SU-DHL-6 (cell line): ENCODE measurements at regions not wholly inside any gene's neighbourhood (a gene's known extent, or its start where the extent isn't known, plus 50 kb on each side); places are given as distances from the start of the nearest gene placed in this dataset.

ENCODE experiments used
- H2AFZ ChIP-seq: fragments of 200-600 bp; sonication (generic); 2 replicates; pipeline ENCODE4 v1.6.1; 2014; ENCODE audit warnings: low read depth, mild to moderate bottlenecking, moderate library complexity, mixed read lengths, antibody characterized with exemption, low read length; ENCODE audit not compliant: severe bottlenecking
- H3F3A ChIP-seq: fragments of 200-600 bp; shearing (Covaris generic); 2 replicates; pipeline ENCODE4 v1.6.0; 2016; ENCODE audit warnings: antibody characterized with exemption, mild to moderate bottlenecking; ENCODE audit not compliant: insufficient read depth
- H3K27ac ChIP-seq: fragments of 200-600 bp; sonication (generic); 2 replicates; pipeline ENCODE4 v1.5.1; 2016; ENCODE audit warnings: low read depth, mild to moderate bottlenecking, low read length, moderate library complexity, mixed read lengths
- H3K27me3 ChIP-seq: fragments of 200-600 bp; sonication (generic), shearing (Covaris generic); 2 replicates; pipeline ENCODE4 v1.6.0; 2014; ENCODE audit warnings: mild to moderate bottlenecking, low read length
- H3K36me3 ChIP-seq: fragments of 200-600 bp; sonication (generic); 2 replicates; pipeline ENCODE4 v1.6.1; 2014; ENCODE audit warnings: mild to moderate bottlenecking, low read length, mixed read lengths
- H3K4me2 ChIP-seq: fragments of 300-600, 200-600 bp; shearing (Covaris generic), sonication (generic); 2 replicates; pipeline ENCODE4 v1.6.0; 2014; ENCODE audit warnings: low read length, low read depth, mild to moderate bottlenecking; ENCODE audit not compliant: poor library complexity, severe bottlenecking
- H3K4me3 ChIP-seq: fragments of 200-600 bp; sonication (generic); 2 replicates; pipeline ENCODE4 v1.5.1; 2014; ENCODE audit warnings: antibody characterized with exemption, low read length, mild to moderate bottlenecking, mixed read lengths; ENCODE audit not compliant: insufficient read depth, poor library complexity, severe bottlenecking
- H3K79me2 ChIP-seq: fragments of 200-600 bp; sonication (generic); 2 replicates; pipeline ENCODE4 v1.6.1; 2014; ENCODE audit warnings: mild to moderate bottlenecking, low read length, moderate library complexity; ENCODE audit not compliant: insufficient read depth
- H3K9ac ChIP-seq: fragments of 200-600 bp; sonication (generic); 2 replicates; pipeline ENCODE4 v1.7.0; 2014; ENCODE audit warnings: mild to moderate bottlenecking, low read length
- H3K9me2 ChIP-seq: fragments of 200-600 bp; sonication (generic); replicated peaks from 2 replicates; pipeline ENCODE4 v1.6.1; 2014; ENCODE audit warnings: low read length; ENCODE audit not compliant: insufficient read depth
- H3K9me3 ChIP-seq: fragments of 200-600 bp; sonication (generic); 2 replicates; pipeline ENCODE4 v1.6.1; 2014; ENCODE audit warnings: low read length, mixed read lengths; ENCODE audit not compliant: insufficient read depth
- H4K20me1 ChIP-seq: fragments of 200-600 bp; sonication (generic); 2 replicates; pipeline ENCODE4 v1.6.1; 2014; ENCODE audit warnings: low read depth, mild to moderate bottlenecking, antibody characterized with exemption, low read length, moderate library complexity, mixed read lengths
- CTCF ChIP-seq: fragments of 200-600 bp; sonication (generic); IDR thresholded peaks from one replicate; pipeline ENCODE4 v1.5.1; 2017; ENCODE audit warnings: antibody characterized with exemption, mild to moderate bottlenecking, low read length, moderate library complexity; ENCODE audit not compliant: insufficient read depth, poor library complexity, severe bottlenecking
- EZH2phosphoT487 ChIP-seq: fragments of 200-600 bp; sonication (generic), shearing (Covaris generic); conservative IDR thresholded peaks from 2 replicates; pipeline ENCODE4 v1.6.1; 2018; ENCODE audit warnings: mild to moderate bottlenecking, antibody characterized with exemption, low read length, moderate library complexity, mixed read lengths

GRCh38 chr10:26952094-26952493 is 91.3 kb upstream of the ABI1 start:
- Histone ChIP-seq H4K20me1 (no peaks in the 10 kb centered on the region), H3K79me2 (no peaks in the 10 kb centered on the region), H3K4me3 (no peak overlapping the region), H3K4me2 (no peak overlapping the region), H3K9ac (no peak overlapping the region), H2AFZ (no peak overlapping the region), H3K9me2 (no peaks in the 10 kb centered on the region), H3K27me3 (no peaks in the 10 kb centered on the region), H3K9me3 (no peaks in the 10 kb centered on the region), H3K27ac (no peak overlapping the region), H3K36me3 (no peaks in the 10 kb centered on the region), H3F3A (no peaks in the 10 kb centered on the region)
- TF ChIP-seq EZH2phosphoT487 (no peak), CTCF (no peak)

- Histone ChIP-seq H3K79me2 (no peaks in the 10 kb centered on the region), H3K4me2 (no peak overlapping the region), H3K27ac (no peak overlapping the region), H3K4me3 (no peak overlapping the region), H3K9ac (no peak overlapping the region), H3K9me3 (no peaks in the 10 kb centered on the region), H4K20me1 (no peaks in the 10 kb centered on the region), H2AFZ (no peak overlapping the region), H3K9me2 (no peaks in the 10 kb centered on the region), H3K36me3 (no peaks in the 10 kb centered on the region), H3F3A (no peaks in the 10 kb centered on the region), H3K27me3 (no peaks in the 10 kb centered on the region)
- no peak for TF ChIP-seq EZH2phosphoT487
- TF ChIP-seq CTCF = no peak
These were observed 90.9 kb upstream of the ABI1 start for GRCh38 chr10:26951650-26952049.

- H3K27me3 ChIP-seq = no peaks in the 10 kb centered on the region
- no peaks in the 10 kb centered on the region for H3K79me2 ChIP-seq
- TF ChIP-seq CTCF (no peak), EZH2phosphoT487 (no peak)
- H3K4me3 ChIP-seq = no peak overlapping the region
- no peaks in the 10 kb centered on the region for H3K36me3 ChIP-seq
- no peaks in the 10 kb centered on the region for H3F3A ChIP-seq
- no peak overlapping the region for H2AFZ ChIP-seq
- no peaks in the 10 kb centered on the region for H3K9me3 ChIP-seq
- no peaks in the 10 kb centered on the region for H3K9me2 ChIP-seq
- no peak overlapping the region for H3K4me2 ChIP-seq
- no peak overlapping the region for H3K27ac ChIP-seq
- H3K9ac ChIP-seq = no peak overlapping the region
- no peaks in the 10 kb centered on the region for H4K20me1 ChIP-seq
These were observed 90.2 kb upstream of the ABI1 start for GRCh38 chr10:26950934-26951333.
